ENCODE measurements at regions not wholly inside any gene's neighbourhood (a gene's known extent, or its start where the extent isn't known, plus 50 kb on each side); places are given as distances from the start of the nearest gene placed in this dataset.
A peak's percentile ranks its signal among the peaks of the same experiment; 100 is the strongest.

GRCh38 chr17:68701046-68701445 is 99.9 kb upstream of the FAM20A start:
- no peak for DNase-seq
- Histone ChIP-seq H3K36me3 (replicated peaks in 1 of 2) (no peaks in the 10 kb centered on the region), H3K27ac (no peak overlapping the region), H3K4me3 (no peak overlapping the region), H3K4me1 (replicated peaks in 1 of 2) (peaks cover 0 to 4% of the 10 kb centered on the region in 2 donors), H3K9me3 (replicated peaks in 1 of 3) (no peaks in the 10 kb centered on the region), H3K27me3 (no peaks in the 10 kb centered on the region)
- TF ChIP-seq POLR2A (IDR thresholded peaks at IDR 0.05) (no peak), CTCF (IDR thresholded peaks at IDR 0.05) (no peak)
- WGBS, 4 donors, result 64 to 87% (median 78%) methylated on average over 2 of the region's 2 CpGs
- intact Hi-C loops (cut with DNase I), result no loop called here

- no peak for TF ChIP-seq CTCF (IDR thresholded peaks at IDR 0.05)
- TF ChIP-seq POLR2A (IDR thresholded peaks at IDR 0.05), result no peak
- Histone ChIP-seq H3K36me3 (replicated peaks in 1 of 2) (no peaks in the 10 kb centered on the region), H3K27ac (no peak overlapping the region), H3K27me3 (no peaks in the 10 kb centered on the region), H3K4me3 (no peak overlapping the region), H3K4me1 (replicated peaks in 1 of 2) (peaks cover 0 to 4% of the 10 kb centered on the region in 2 donors), H3K9me3 (replicated peaks in 1 of 3) (no peaks in the 10 kb centered on the region)
- DNase-seq, result no peak
- whole genome bisulfite sequencing, 4 donors, result 77 to 87% (median 81%) methylated on average over 4 of the region's 4 CpGs
- intact Hi-C loops (cut with DNase I), result no loop called here
Observed at GRCh38 chr17:68700421-68700820, 99.3 kb upstream of the FAM20A start.

- intact Hi-C loops (cut with DNase I), result no loop called here
- Histone ChIP-seq H3K9me3 (replicated peaks in 1 of 3) (no peaks in the 10 kb centered on the region), H3K27ac (no peak overlapping the region), H3K36me3 (replicated peaks in 1 of 2) (no peaks in the 10 kb centered on the region), H3K4me1 (replicated peaks in 1 of 2) (peaks cover 0 to 4% of the 10 kb centered on the region in 2 donors), H3K4me3 (no peak overlapping the region), H3K27me3 (no peaks in the 10 kb centered on the region)
- WGBS, 4 donors, result 77 to 89% (median 86%) methylated on average over 6 of the region's 6 CpGs
- no peak for DNase-seq
- TF ChIP-seq POLR2A (IDR thresholded peaks at IDR 0.05) (no peak), CTCF (IDR thresholded peaks at IDR 0.05) (no peak)
Observed at GRCh38 chr17:68699936-68700335, 98.8 kb upstream of the FAM20A start.

- DNase-seq, result peak in 5 of 7 donors; percentile 21 to 46 (median 31)
- WGBS, 4 donors, result 37 to 65% (median 50%) methylated on average over 2 to 3 of the region's 3 CpGs
- TF ChIP-seq CTCF (IDR thresholded peaks at IDR 0.05) (no peak), POLR2A (IDR thresholded peaks at IDR 0.05) (no peak)
- Histone ChIP-seq H3K27me3 (no peaks in the 10 kb centered on the region), H3K9me3 (replicated peaks in 1 of 3) (no peaks in the 10 kb centered on the region), H3K27ac (peak overlapping the region in 2 of 5 donors; percentile 26 to 45), H3K4me3 (no peak overlapping the region), H3K36me3 (replicated peaks in 1 of 2) (no peaks in the 10 kb centered on the region), H3K4me1 (replicated peaks in 1 of 2) (peaks cover 0 to 4% of the 10 kb centered on the region in 2 donors)
- intact Hi-C loops (cut with DNase I), result no loop called here
Observed at GRCh38 chr17:68698746-68699145, 97.6 kb upstream of the FAM20A start.

Data from adrenal gland (tissue), 9 donors.